HCT116 (cell line): ENCODE measurements at regions not wholly inside any gene's neighbourhood (a gene's known extent, or its start where the extent isn't known, plus 50 kb on each side); places are given as distances from the start of the nearest gene placed in this dataset.

ENCODE experiments used
- ATAC-seq: fragments of 200-7000 bp; cut with Tn5 transposase; 2 replicates; pipeline ENCODE4 v1.9.1; 2020; ENCODE audit warnings: mild to moderate bottlenecking, moderate library complexity
- BruUV-seq: library from RNA; stranded (reverse); fragments of 400-500 nt; replicated peaks from 2 replicates; lab custom pipeline; 2021; lab: Mats Ljungman, UMichigan
- CTCF ChIA-PET: fragments of 300-600 bp; sonication (Branson Sonifier 250); formaldehyde crosslinking; loops from one replicate; lab custom pipeline; 2021; ENCODE audit warnings: antibody characterized with exemption; lab: Charles Lee
- POLR2A ChIA-PET: fragments of 300-600, 350-600 bp; sonication (Branson Sonifier 250); formaldehyde crosslinking; loops from one replicate; lab custom pipeline; 2021; ENCODE audit warnings: antibody characterized with exemption; lab: Charles Lee
- RAD21 ChIA-PET, 2 experiments: fragments of 300-600 bp; sonication (Branson Sonifier 250); formaldehyde crosslinking; loops; one replicate each; lab custom pipeline; 2023; ENCODE audit warnings: low total read pairs in 2 of 2; ENCODE audit not compliant: uncharacterized antibody in 2 of 2, unreplicated experiment in 2 of 2, low non-redundant PET in 1 of 2; lab: Charles Lee
- DNase-seq: peaks from one replicate; pipeline ENCODE4 v3.0.0-alpha.2; 2010; ENCODE audit warnings: low read depth, low spot score
- H2AFZ ChIP-seq: fragments of 200-600 bp; shearing (Covaris generic), sonication (generic); 2 replicates; pipeline ENCODE4 v1.6.1; 2017; ENCODE audit warnings: low read depth, mixed run types, mixed read lengths, antibody characterized with exemption, low read length; ENCODE audit not compliant: poor library complexity, severe bottlenecking
- H3K27ac ChIP-seq: 2 replicates; pipeline ENCODE4 v1.5.1; 2012; ENCODE audit warnings: low read depth, low read length
- H3K27me3 ChIP-seq: fragments of 200-600 bp; sonication (generic); 2 replicates; pipeline ENCODE4 v1.6.1; 2016; ENCODE audit warnings: mixed run types, low read length, mixed read lengths; ENCODE audit not compliant: insufficient read depth
- H3K36me3 ChIP-seq, 2 experiments: fragments of 200-500 bp in 1 of 2; fragments of 200-600 bp in 1 of 2; sonication (Bioruptor generic) in 1 of 2; sonication (generic) in 1 of 2; 2 replicates each; pipeline versions ENCODE4 v1.5.1 to v1.6.1; 2014 to 2016; ENCODE audit warnings: low read length in 2 of 2, inconsistent platforms in 1 of 2, mixed read lengths in 1 of 2, mixed run types in 1 of 2; ENCODE audit not compliant: insufficient read depth in 2 of 2, control insufficient read depth in 1 of 2
- H3K4me1 ChIP-seq, 2 experiments: fragments of 200-600 bp in 1 of 2; sonication (generic) in 1 of 2; 2 replicates each; pipeline versions ENCODE4 v1.5.1 to v1.6.1; 2012 to 2017; ENCODE audit warnings: low read length in 2 of 2, inconsistent platforms in 1 of 2, mild to moderate bottlenecking in 1 of 2, mixed read lengths in 1 of 2, mixed run types in 1 of 2, moderate library complexity in 1 of 2; ENCODE audit not compliant: insufficient read depth in 2 of 2, control insufficient read depth in 1 of 2
- H3K4me2 ChIP-seq: fragments of 200-600 bp; sonication (generic); 2 replicates; pipeline ENCODE4 v1.6.1; 2017; ENCODE audit warnings: mixed run types, low read length, mixed read lengths
- H3K4me3 ChIP-seq, 2 experiments: fragments of 200-600 bp in 1 of 2; sonication (generic) in 1 of 2; replicated peaks in 1 of 2; 2 replicates each; pipeline ENCODE4 v1.5.1; 2011 to 2016; ENCODE audit warnings: low read length in 2 of 2, control low read depth in 1 of 2, low read depth in 1 of 2, mild to moderate bottlenecking in 1 of 2, mixed read lengths in 1 of 2, mixed run types in 1 of 2
- H3K79me2 ChIP-seq: fragments of 200-600 bp; sonication (generic); 2 replicates; pipeline ENCODE4 v1.6.1; 2017; ENCODE audit warnings: mild to moderate bottlenecking, mixed run types, low read length, moderate library complexity, mixed read lengths; ENCODE audit not compliant: insufficient read depth
- H3K9ac ChIP-seq: fragments of 200-600 bp; sonication (generic); 2 replicates; pipeline ENCODE4 v1.6.1; 2016; ENCODE audit warnings: low read length, mixed read lengths
- H3K9me2 ChIP-seq: fragments of 200-600 bp; sonication (generic), shearing (Covaris generic); 2 replicates; pipeline ENCODE4 v1.6.1; 2017; ENCODE audit warnings: mixed run types, mild to moderate bottlenecking, moderate library complexity; ENCODE audit not compliant: insufficient read depth
- H3K9me3 ChIP-seq, 2 experiments: fragments of 200-500 bp in 1 of 2; fragments of 200-600 bp in 1 of 2; sonication (Bioruptor generic) in 1 of 2; sonication (generic) in 1 of 2; 2 replicates each; pipeline ENCODE4 v1.6.1; 2014 to 2017; ENCODE audit warnings: low read length in 2 of 2, mixed read lengths in 2 of 2, inconsistent platforms in 1 of 2, low read depth in 1 of 2, mild to moderate bottlenecking in 1 of 2, mixed run types in 1 of 2, moderate library complexity in 1 of 2; ENCODE audit not compliant: control insufficient read depth in 1 of 2, insufficient read depth in 1 of 2
- H4K20me1 ChIP-seq: fragments of 200-600 bp; sonication (generic), shearing (Covaris generic); 2 replicates; pipeline ENCODE4 v1.6.1; 2017; ENCODE audit warnings: mixed run types, mild to moderate bottlenecking, moderate library complexity; ENCODE audit not compliant: insufficient read depth
- CBX3 ChIP-seq: IDR thresholded peaks from 2 replicates; pipeline ENCODE4 v1.6.1; 2012; ENCODE audit warnings: low read depth
- CEBPB ChIP-seq: IDR thresholded peaks from 2 replicates; pipeline ENCODE4 v1.6.1; 2012; ENCODE audit warnings: low read depth
- EGR1 ChIP-seq: IDR thresholded peaks from 2 replicates; pipeline ENCODE4 v1.6.1; 2012; ENCODE audit warnings: low read depth
- ELF1 ChIP-seq: IDR thresholded peaks from 2 replicates; pipeline ENCODE4 v1.6.1; 2012; ENCODE audit warnings: low read depth, borderline replicate concordance
- EZH2 ChIP-seq: fragments of 200-600 bp; sonication (generic); IDR thresholded peaks from 2 replicates; pipeline ENCODE4 v1.6.1; 2017; ENCODE audit warnings: antibody characterized with exemption, mixed run types
- JUND ChIP-seq: IDR thresholded peaks from 2 replicates; pipeline ENCODE4 v1.6.1; 2012
- POLR2AphosphoS5 ChIP-seq: IDR thresholded peaks from 2 replicates; pipeline ENCODE4 v1.6.1; 2011; ENCODE audit warnings: mild to moderate bottlenecking, low read depth, low read length, moderate library complexity
- RAD21 ChIP-seq: IDR thresholded peaks from 2 replicates; pipeline ENCODE4 v1.6.1; 2012; ENCODE audit warnings: low read depth, mild to moderate bottlenecking
- REST ChIP-seq: IDR thresholded peaks from 2 replicates; pipeline ENCODE4 v1.6.1; 2012; ENCODE audit warnings: low read depth
- SIN3A ChIP-seq: IDR thresholded peaks from 2 replicates; pipeline ENCODE4 v1.6.1; 2012; ENCODE audit warnings: low read depth
- SP1 ChIP-seq: IDR thresholded peaks from 2 replicates; pipeline ENCODE4 v1.6.1; 2012; ENCODE audit warnings: low read depth
- ZFX ChIP-seq: fragments of 450-650 bp; IDR thresholded peaks from 2 replicates; pipeline ENCODE4 v1.6.1; 2017
- ZNF274 ChIP-seq: fragments of 200-500 bp; sonication (Bioruptor generic); IDR thresholded peaks from 2 replicates; pipeline ENCODE4 v1.6.1; 2014; ENCODE audit warnings: mild to moderate bottlenecking, low read depth, low read length, inconsistent platforms
- intact Hi-C: fragments of 100-400 bp; cut with micrococcal nuclease; formaldehyde crosslinking; loops from 2 replicates; pipeline ENCODE4 v1.10.0; 2022
- TF ChIP-seq, protein P1 (sequence below), 3 experiments: fragments of 200-600 bp in 1 of 3; sonication (generic) in 1 of 3; IDR thresholded peaks in 2 of 3; conservative IDR thresholded peaks in 1 of 3; 2 replicates each; pipeline ENCODE4 v1.5.1; 2012 to 2017; ENCODE audit warnings: low read depth in 2 of 3, low read length in 2 of 3, antibody characterized with exemption in 1 of 3, borderline replicate concordance in 1 of 3, control low read depth in 1 of 3, mild to moderate bottlenecking in 1 of 3, mixed read lengths in 1 of 3, mixed run types in 1 of 3, moderate library complexity in 1 of 3; ENCODE audit not compliant: insufficient read depth in 1 of 3
- TF ChIP-seq, protein P2 (sequence below): IDR thresholded peaks from 2 replicates; pipeline ENCODE4 v1.6.1; 2012

DNA sequence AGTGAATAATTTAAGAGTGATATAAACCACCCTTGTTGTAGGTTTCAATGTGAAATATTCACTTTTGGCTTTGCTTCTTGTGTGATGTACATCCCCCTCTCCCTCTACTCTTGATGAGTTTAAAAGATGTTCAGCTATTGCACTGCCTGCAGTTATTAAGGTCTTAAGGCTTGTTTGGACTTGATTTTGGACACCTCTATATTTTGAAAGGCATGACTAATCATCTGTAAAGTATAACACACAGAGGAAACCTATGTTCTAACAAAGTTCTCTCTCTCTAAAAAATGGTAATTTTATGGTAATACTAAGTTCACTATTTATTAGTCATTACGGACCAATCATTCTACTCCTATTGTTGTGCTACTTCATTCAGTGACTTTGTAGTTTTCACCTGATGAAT lies 1719.9 kb downstream of the GRIK2 start:
- TF ChIP-seq, protein P1, sequence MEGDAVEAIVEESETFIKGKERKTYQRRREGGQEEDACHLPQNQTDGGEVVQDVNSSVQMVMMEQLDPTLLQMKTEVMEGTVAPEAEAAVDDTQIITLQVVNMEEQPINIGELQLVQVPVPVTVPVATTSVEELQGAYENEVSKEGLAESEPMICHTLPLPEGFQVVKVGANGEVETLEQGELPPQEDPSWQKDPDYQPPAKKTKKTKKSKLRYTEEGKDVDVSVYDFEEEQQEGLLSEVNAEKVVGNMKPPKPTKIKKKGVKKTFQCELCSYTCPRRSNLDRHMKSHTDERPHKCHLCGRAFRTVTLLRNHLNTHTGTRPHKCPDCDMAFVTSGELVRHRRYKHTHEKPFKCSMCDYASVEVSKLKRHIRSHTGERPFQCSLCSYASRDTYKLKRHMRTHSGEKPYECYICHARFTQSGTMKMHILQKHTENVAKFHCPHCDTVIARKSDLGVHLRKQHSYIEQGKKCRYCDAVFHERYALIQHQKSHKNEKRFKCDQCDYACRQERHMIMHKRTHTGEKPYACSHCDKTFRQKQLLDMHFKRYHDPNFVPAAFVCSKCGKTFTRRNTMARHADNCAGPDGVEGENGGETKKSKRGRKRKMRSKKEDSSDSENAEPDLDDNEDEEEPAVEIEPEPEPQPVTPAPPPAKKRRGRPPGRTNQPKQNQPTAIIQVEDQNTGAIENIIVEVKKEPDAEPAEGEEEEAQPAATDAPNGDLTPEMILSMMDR (IDR thresholded peaks at IDR 0.05 in 2 of 3, conservative IDR thresholded peaks at IDR 0.05 in 1 of 3; ENCODE audit: borderline replicate concordance in 1 of 3, insufficient read depth in 1 of 3, low read depth in 2 of 3, low read length in 2 of 3): no peak
- TF ChIP-seq ZNF274: no peak
- no peak for TF ChIP-seq CEBPB
- no peak for TF ChIP-seq ZFX
- TF ChIP-seq ELF1: no peak
- no peak for TF ChIP-seq RAD21
- H3K4me3 ChIP-seq: no peak overlapping the region
- RAD21 ChIA-PET: no interaction called here
- DNase-seq (no peak), ATAC-seq (no peak)
- intact Hi-C loops: no loop called here
- no peaks in the 10 kb centered on the region for H3K36me3 ChIP-seq
- no peaks in the 10 kb centered on the region for H3K9me3 ChIP-seq
- H4K20me1 ChIP-seq: no peaks in the 10 kb centered on the region
- H3K9me2 ChIP-seq: no peaks in the 10 kb centered on the region
- CTCF ChIA-PET: interaction anchor here (1.4 kb wide), 1 partner anchor 10 kb away, joined by 3 read pairs; no protein-coding TSS in a partner anchor
- POLR2A ChIA-PET: no interaction called here
- H3K4me1 ChIP-seq: no peaks in the 10 kb centered on the region
- no TSS peak for BruUV-seq
- no peaks in the 10 kb centered on the region for H3K79me2 ChIP-seq
- H2AFZ ChIP-seq: no peak overlapping the region
- no peak overlapping the region for H3K9ac ChIP-seq
- H3K27ac ChIP-seq: no peak overlapping the region
- no peaks in the 10 kb centered on the region for H3K27me3 ChIP-seq
- no peak overlapping the region for H3K4me2 ChIP-seq

DNA sequence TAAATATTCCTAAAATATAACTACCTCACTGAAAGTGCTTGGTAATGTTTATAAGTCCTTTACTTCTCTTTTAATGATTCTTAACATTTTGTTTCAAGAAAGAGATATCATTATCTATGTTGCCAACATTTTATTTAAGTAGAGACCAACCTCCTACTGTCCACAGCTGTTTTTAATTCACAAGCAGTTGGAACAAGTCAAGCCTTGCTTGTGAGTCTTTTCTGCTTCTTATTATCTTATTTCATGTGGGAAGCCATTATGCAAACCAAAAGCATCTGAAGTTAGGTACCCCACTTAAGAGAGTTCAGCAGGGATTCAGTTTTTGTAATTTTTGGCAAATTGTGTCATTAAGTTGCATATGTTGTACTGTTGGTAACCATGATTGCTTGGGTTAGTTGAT lies 1714.5 kb downstream of the GRIK2 start:
- ChIA-PET POLR2A (no interaction called here), RAD21 (no interaction called here), CTCF (interaction anchor here (0.7 kb wide), 1 partner anchor 258 kb away, joined by 3 read pairs; no protein-coding TSS in a partner anchor)
- no peaks in the 10 kb centered on the region for H3K4me1 ChIP-seq
- H3K36me3 ChIP-seq: no peaks in the 10 kb centered on the region
- no peaks in the 10 kb centered on the region for H3K9me2 ChIP-seq
- BruUV-seq: no TSS peak
- DNase-seq (no peak), ATAC-seq (no peak)
- H4K20me1 ChIP-seq: no peaks in the 10 kb centered on the region
- H3K79me2 ChIP-seq: no peaks in the 10 kb centered on the region
- H2AFZ ChIP-seq: no peak overlapping the region
- no peaks in the 10 kb centered on the region for H3K27me3 ChIP-seq
- no peak overlapping the region for H3K4me3 ChIP-seq
- H3K9me3 ChIP-seq: no peaks in the 10 kb centered on the region
- intact Hi-C loops: loop anchor here (2.0 kb wide), 1 partner anchor 29 kb away; no protein-coding TSS in a partner anchor
- no peak overlapping the region for H3K27ac ChIP-seq
- no peak overlapping the region for H3K4me2 ChIP-seq
- no peak overlapping the region for H3K9ac ChIP-seq
- TF ChIP-seq ZFX: no peak
- no peak for TF ChIP-seq SIN3A
- TF ChIP-seq POLR2AphosphoS5: no peak
- TF ChIP-seq SP1: no peak
- no peak for TF ChIP-seq ELF1
- TF ChIP-seq, protein P2, sequence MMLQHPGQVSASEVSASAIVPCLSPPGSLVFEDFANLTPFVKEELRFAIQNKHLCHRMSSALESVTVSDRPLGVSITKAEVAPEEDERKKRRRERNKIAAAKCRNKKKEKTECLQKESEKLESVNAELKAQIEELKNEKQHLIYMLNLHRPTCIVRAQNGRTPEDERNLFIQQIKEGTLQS: no peak
- no peak for TF ChIP-seq EGR1
- TF ChIP-seq REST: no peak
- TF ChIP-seq EZH2: no peak
- TF ChIP-seq JUND: no peak
- TF ChIP-seq CBX3: no peak
